Vagina (tissue), 2 donors: ENCODE measurements at regions not wholly inside any gene's neighbourhood (a gene's known extent, or its start where the extent isn't known, plus 50 kb on each side); places are given as distances from the start of the nearest gene placed in this dataset.

Source experiments
- POLR2A ChIP-seq, 2 donors: fragments of 450-650 bp; IDR thresholded peaks; one replicate each; pipeline ENCODE4 v1.6.1; 2017; ENCODE audit warnings: antibody characterized with exemption in 2 of 2, mild to moderate bottlenecking in 2 of 2, moderate library complexity in 2 of 2
- POLR2AphosphoS5 ChIP-seq, 2 donors: sonication (generic); formaldehyde crosslinking; IDR thresholded peaks; one replicate each; pipeline ENCODE4 v1.9.0; 2017; ENCODE audit warnings: antibody characterized with exemption in 2 of 2, mild to moderate bottlenecking in 2 of 2, low read depth in 1 of 2; ENCODE audit not compliant: insufficient read depth in 1 of 2
- TF ChIP-seq, protein P1 (sequence below), 3 experiments: fragments of 450-650 bp in 2 of 3; fragments of 200-600 bp in 1 of 3; sonication (generic) in 1 of 3; IDR thresholded peaks; one replicate each; pipeline ENCODE4 v1.5.1; 2017 to 2019; ENCODE audit warnings: antibody characterized with exemption in 3 of 3, mild to moderate bottlenecking in 2 of 3, moderate library complexity in 2 of 3

DNA sequence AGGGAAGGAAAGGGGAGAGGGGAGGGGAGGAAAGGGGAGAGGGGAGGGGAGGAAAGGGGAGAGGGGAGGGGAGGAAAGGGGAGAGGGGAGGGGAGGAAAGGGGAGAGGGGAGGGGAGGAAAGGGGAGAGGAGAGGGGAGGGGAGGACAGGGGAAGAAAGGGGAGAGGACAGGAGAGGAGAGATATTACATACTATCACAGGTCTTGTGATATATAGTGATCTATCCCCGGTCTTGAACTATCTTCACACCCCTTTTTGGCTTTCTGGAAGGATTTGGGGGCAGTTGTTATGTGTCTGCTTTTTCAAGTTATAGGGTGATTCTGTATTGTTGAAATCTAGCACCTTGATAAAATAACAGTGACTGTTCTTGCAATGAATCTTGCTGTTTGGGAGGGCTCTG is 92.1 kb upstream of the ID2 start:
- TF ChIP-seq POLR2A (IDR thresholded peaks at IDR 0.05) (no peak), POLR2AphosphoS5 (IDR thresholded peaks at IDR 0.05; ENCODE audit: insufficient read depth in 1 of 2, low read depth in 1 of 2) (no peak)
- TF ChIP-seq, protein P1, sequence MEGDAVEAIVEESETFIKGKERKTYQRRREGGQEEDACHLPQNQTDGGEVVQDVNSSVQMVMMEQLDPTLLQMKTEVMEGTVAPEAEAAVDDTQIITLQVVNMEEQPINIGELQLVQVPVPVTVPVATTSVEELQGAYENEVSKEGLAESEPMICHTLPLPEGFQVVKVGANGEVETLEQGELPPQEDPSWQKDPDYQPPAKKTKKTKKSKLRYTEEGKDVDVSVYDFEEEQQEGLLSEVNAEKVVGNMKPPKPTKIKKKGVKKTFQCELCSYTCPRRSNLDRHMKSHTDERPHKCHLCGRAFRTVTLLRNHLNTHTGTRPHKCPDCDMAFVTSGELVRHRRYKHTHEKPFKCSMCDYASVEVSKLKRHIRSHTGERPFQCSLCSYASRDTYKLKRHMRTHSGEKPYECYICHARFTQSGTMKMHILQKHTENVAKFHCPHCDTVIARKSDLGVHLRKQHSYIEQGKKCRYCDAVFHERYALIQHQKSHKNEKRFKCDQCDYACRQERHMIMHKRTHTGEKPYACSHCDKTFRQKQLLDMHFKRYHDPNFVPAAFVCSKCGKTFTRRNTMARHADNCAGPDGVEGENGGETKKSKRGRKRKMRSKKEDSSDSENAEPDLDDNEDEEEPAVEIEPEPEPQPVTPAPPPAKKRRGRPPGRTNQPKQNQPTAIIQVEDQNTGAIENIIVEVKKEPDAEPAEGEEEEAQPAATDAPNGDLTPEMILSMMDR (IDR thresholded peaks at IDR 0.05), result no peak
